Body of pancreas (tissue), 4 donors: ENCODE measurements at regions not wholly inside any gene's neighbourhood (a gene's known extent, or its start where the extent isn't known, plus 50 kb on each side); places are given as distances from the start of the nearest gene placed in this dataset.

Experiments used
- ATAC-seq: fragments of 150-250 bp; one replicate; pipeline ENCODE4 v1.9.1; 2016
- DNase-seq, 4 donors: peaks; one replicate each; pipeline ENCODE4 v3.0.0-alpha.2; 2019
- H3K27ac ChIP-seq, 4 donors: fragments of 200-600 bp; sonication (generic); 1 replicate in 3 of 4; 2 replicates in 1 of 4; pipeline versions ENCODE4 v1.5.1 to v1.6.1; 2016 to 2019; ENCODE audit warnings: mild to moderate bottlenecking in 1 of 4, mixed read lengths in 1 of 4, moderate library complexity in 1 of 4
- H3K27me3 ChIP-seq, 2 donors: fragments of 200-600 bp; sonication (generic); one replicate each; pipeline ENCODE4 v1.6.0; 2016; ENCODE audit warnings: mild to moderate bottlenecking in 1 of 2
- H3K36me3 ChIP-seq, 2 donors: fragments of 200-600 bp; sonication (generic); replicated peaks in 1 of 2; 2 replicates each; pipeline ENCODE4 v1.5.1; 2016; ENCODE audit warnings: low read depth in 2 of 2; ENCODE audit not compliant: insufficient read depth in 1 of 2
- H3K4me1 ChIP-seq: fragments of 200-600 bp; sonication (generic); one replicate; pipeline ENCODE4 v1.6.0; 2016
- H3K4me3 ChIP-seq, 2 donors: fragments of 200-600 bp; sonication (generic); 1 replicate in 1 of 2; 2 replicates in 1 of 2; pipeline ENCODE4 v1.5.1; 2016 to 2019
- H3K9me3 ChIP-seq, 3 donors: fragments of 200-600 bp; sonication (generic); 1 replicate in 2 of 3; 2 replicates in 1 of 3; pipeline ENCODE4 v1.5.1; 2016
- CTCF ChIP-seq, 7 experiments: fragments of 450-650 bp in 4 of 7; fragments of 200-600 bp in 3 of 7; sonication (generic) in 3 of 7; IDR thresholded peaks; one replicate each; pipeline ENCODE4 v1.5.1; 2016 to 2019; ENCODE audit warnings: antibody characterized with exemption in 7 of 7
- POLR2A ChIP-seq, 3 donors: fragments of 450-650 bp; IDR thresholded peaks; one replicate each; pipeline ENCODE4 v1.6.1; 2016; ENCODE audit warnings: antibody characterized with exemption in 3 of 3, mild to moderate bottlenecking in 2 of 3
- WGBS, 2 donors: methylation state at CpG; one replicate each; pipeline ENCODE4 v1.1.5; 2017; 5-methylcytosine and 5-hydroxymethylcytosine counted together
- intact Hi-C: fragments of 100-400 bp; cut with DNase I; formaldehyde crosslinking; loops from one replicate; pipeline ENCODE4 v1.15.1; 2023

- ATAC-seq, result peak; percentile 34
- peaks cover 0 to 11% (median 0%) of the 10 kb centered on the region in 3 donors for H3K9me3 ChIP-seq
- no peak overlapping the region for H3K27ac ChIP-seq
- WGBS, 2 donors, result 50 to 59% methylated on average over 3 of the region's 3 CpGs
- H3K27me3 ChIP-seq, result no peaks in the 10 kb centered on the region
- H3K36me3 ChIP-seq, result no peaks in the 10 kb centered on the region
- no peak for DNase-seq
- TF ChIP-seq POLR2A (IDR thresholded peaks at IDR 0.05) (no peak), CTCF (IDR thresholded peaks at IDR 0.05) (no peak)
- H3K4me1 ChIP-seq, result peaks cover 12% of the 10 kb centered on the region
- intact Hi-C loops, result no loop called here
- no peak overlapping the region for H3K4me3 ChIP-seq
Measured at GRCh38 chr10:2990764-2991163, 76.6 kb upstream of the PFKP start.

GRCh38 chr10:2989292-2989947 is 77.9 kb upstream of the PFKP start:
- Histone ChIP-seq H3K27me3 (no peaks in the 10 kb centered on the region), H3K27ac (no peak overlapping the region), H3K9me3 (peaks cover 0 to 11% (median 0%) of the 10 kb centered on the region in 3 donors), H3K4me1 (peaks cover 17% of the 10 kb centered on the region), H3K36me3 (no peaks in the 10 kb centered on the region), H3K4me3 (no peak overlapping the region)
- DNase-seq, result no peak
- ATAC-seq, result no peak
- intact Hi-C loops, result no loop called here
- WGBS, 2 donors, result 51 to 74% methylated on average over 2 to 4 of the region's 4 CpGs
- TF ChIP-seq CTCF (IDR thresholded peaks at IDR 0.05) (no peak), POLR2A (IDR thresholded peaks at IDR 0.05) (no peak)

GRCh38 chr10:2987185-2987768 is 80.1 kb upstream of the PFKP start:
- intact Hi-C loops, result no loop called here
- no peak for DNase-seq
- H3K9me3 ChIP-seq, result peaks cover 0 to 11% (median 0%) of the 10 kb centered on the region in 3 donors
- no peak overlapping the region for H3K4me3 ChIP-seq
- peaks cover 17% of the 10 kb centered on the region for H3K4me1 ChIP-seq
- no peak overlapping the region for H3K27ac ChIP-seq
- WGBS, 2 donors, result 48 to 50% methylated on average over 2 of the region's 2 CpGs
- TF ChIP-seq CTCF (IDR thresholded peaks at IDR 0.05) (no peak), POLR2A (IDR thresholded peaks at IDR 0.05) (no peak)
- H3K27me3 ChIP-seq, result no peaks in the 10 kb centered on the region
- ATAC-seq, result no peak
- H3K36me3 ChIP-seq, result no peaks in the 10 kb centered on the region

GRCh38 chr10:2986391-2986801 is 81.0 kb upstream of the PFKP start:
- Histone ChIP-seq H3K27ac (peak overlapping the region in 2 of 4 donors; percentile 32 to 59), H3K27me3 (no peaks in the 10 kb centered on the region), H3K4me1 (peaks cover 17% of the 10 kb centered on the region), H3K36me3 (no peaks in the 10 kb centered on the region), H3K9me3 (peaks cover 0 to 11% (median 0%) of the 10 kb centered on the region in 3 donors), H3K4me3 (no peak overlapping the region)
- ATAC-seq (peak; percentile 36), DNase-seq (peak in 2 of 4 donors; percentile 13 to 23)
- intact Hi-C loops, result no loop called here
- TF ChIP-seq CTCF (IDR thresholded peaks at IDR 0.05) (no peak), POLR2A (IDR thresholded peaks at IDR 0.05) (no peak)
- 8 to 12% methylated on average over 11 of the region's 11 CpGs for WGBS, 2 donors
